ENCODE measurements at regions not wholly inside any gene's neighbourhood (a gene's known extent, or its start where the extent isn't known, plus 50 kb on each side); places are given as distances from the start of the nearest gene placed in this dataset.
"Not testable (repeated sequence)": the region's sequence is repeated elsewhere in the genome, so short reads cannot be mapped to it uniquely, and the experiment has no call there.

DNA sequence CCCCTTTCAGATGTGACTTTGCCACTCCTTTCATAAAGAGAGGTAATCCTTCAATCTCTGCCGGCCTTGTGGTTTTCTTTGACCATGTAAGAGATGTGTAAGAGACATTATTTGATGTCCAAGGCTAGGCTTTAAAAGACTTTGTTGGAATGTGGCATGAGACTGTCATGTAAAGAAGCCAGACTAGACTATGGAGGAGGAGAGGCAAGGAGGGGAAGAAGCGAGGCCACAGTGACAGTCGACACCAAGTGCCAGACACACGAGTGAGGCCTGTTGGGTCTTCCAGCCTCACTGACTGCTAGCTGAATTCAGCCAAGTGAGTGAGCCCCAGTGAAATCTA lies 1013.3 kb downstream of the MAT2B start:
- Histone ChIP-seq H3K4me1 (ENCODE audit: control insufficient read depth, insufficient read depth, low read length) (peaks cover 11% of the 10 kb centered on the region), H3K27ac (ENCODE audit: low read depth, low read length) (no peak overlapping the region), H3K9ac (ENCODE audit: low read length) (no peak overlapping the region), H3K36me3 (ENCODE audit: control insufficient read depth, insufficient read depth, low read length) (no peaks in the 10 kb centered on the region), H3K4me3 (ENCODE audit: low read depth, low read length) (no peak overlapping the region), H3K9me3 (ENCODE audit: control insufficient read depth, insufficient read depth, low read depth, low read length) (peaks cover 3% of the 10 kb centered on the region; the same call in 1 of the 2 replicates), H3K27me3 (ENCODE audit: control insufficient read depth, insufficient read depth, low read length) (no peaks in the 10 kb centered on the region)

DNA sequence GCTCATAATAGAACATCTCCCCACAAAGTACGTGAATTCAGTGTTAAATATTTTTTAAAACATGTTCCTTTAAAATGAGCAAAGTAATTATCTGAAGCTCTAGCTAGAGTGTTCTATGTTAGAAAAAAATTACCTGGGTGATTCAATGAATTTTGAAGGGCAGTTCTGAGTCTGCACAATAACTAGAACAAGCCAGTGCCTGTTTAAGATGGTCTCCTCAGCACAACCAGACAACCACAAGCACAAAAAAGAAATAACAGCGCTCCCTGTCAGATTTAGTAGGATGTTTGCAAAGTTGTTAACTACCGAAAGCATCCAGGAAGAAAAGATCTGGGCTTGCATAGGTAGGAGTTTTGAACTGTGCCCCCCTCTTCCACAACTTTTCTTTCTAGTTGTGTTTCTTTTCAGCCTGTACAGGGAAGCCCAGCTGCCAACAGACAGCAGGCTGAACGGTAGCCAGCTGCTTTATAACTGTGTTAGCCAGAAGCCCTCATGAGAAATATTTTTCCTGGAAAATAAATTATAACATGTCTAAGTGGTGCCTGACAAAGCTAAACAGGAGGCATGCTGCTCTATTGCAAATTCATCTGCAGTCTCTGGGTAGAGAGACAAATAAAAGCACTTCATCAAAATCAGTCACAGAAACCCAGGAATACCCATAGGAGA lies 1026.9 kb downstream of the MAT2B start:
- Histone ChIP-seq H3K36me3 (ENCODE audit: control insufficient read depth, insufficient read depth, low read length) (no peaks in the 10 kb centered on the region), H3K27ac (ENCODE audit: low read depth, low read length) (no peak overlapping the region), H3K4me3 (ENCODE audit: low read depth, low read length) (no peak overlapping the region), H3K27me3 (ENCODE audit: control insufficient read depth, insufficient read depth, low read length) (no peaks in the 10 kb centered on the region), H3K9me3 (ENCODE audit: control insufficient read depth, insufficient read depth, low read depth, low read length) (no peaks in the 10 kb centered on the region), H3K4me1 (ENCODE audit: control insufficient read depth, insufficient read depth, low read length) (0 out of 2 replicates have a peak, but pooled peaks cover 3% of the 10 kb centered on the region), H3K9ac (ENCODE audit: low read length) (no peak overlapping the region)

DNA sequence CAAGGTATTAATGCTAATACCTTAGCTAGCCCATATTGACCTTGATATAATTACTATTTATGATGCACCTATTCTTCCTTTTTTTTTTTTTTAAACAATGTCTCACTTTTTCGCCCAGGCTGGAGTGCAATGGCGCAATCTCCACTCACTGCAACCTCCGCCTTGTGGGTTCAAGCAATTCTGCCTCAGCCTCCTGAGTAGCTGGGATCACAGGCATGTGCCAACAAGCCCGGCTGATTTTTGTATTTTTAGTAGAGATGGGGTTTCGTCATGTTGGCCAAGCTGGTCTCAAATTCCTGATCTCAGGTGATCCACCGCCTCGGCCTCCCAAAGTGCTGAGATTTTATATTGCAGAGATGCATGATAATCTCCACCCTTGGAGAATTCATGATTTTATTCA lies 1028.0 kb downstream of the MAT2B start:
- not testable (repeated sequence) for H3K4me3 ChIP-seq (ENCODE audit: low read depth, low read length); H3K27me3 ChIP-seq (ENCODE audit: control insufficient read depth, insufficient read depth, low read length); H3K9me3 ChIP-seq (ENCODE audit: control insufficient read depth, insufficient read depth, low read depth, low read length); H3K27ac ChIP-seq (ENCODE audit: low read depth, low read length); H3K4me1 ChIP-seq (ENCODE audit: control insufficient read depth, insufficient read depth, low read length); H3K9ac ChIP-seq (ENCODE audit: low read length); H3K36me3 ChIP-seq (ENCODE audit: control insufficient read depth, insufficient read depth, low read length)

DNA sequence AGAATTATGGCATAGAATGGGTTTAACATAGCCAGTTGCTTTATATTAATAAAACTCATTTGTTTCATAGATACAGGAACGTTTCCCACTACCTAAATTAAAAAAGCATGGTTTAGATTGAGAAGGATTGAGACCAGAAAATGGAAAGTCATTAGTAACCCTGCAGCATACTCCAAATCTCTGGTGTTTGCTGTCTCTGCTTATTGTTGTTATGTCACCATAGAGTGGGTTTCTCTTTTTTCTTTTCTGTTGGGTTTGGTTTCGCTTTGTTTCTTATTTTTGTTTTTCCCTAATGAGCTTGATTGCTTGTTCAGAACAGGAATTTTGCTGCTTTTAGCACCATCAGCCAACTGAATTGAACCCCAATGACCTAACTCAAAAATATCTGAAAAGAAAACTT lies 1034.8 kb downstream of the MAT2B start:
- Histone ChIP-seq H3K27me3 (ENCODE audit: control insufficient read depth, insufficient read depth, low read length) (no peaks in the 10 kb centered on the region), H3K4me1 (ENCODE audit: control insufficient read depth, insufficient read depth, low read length) (no peaks in the 10 kb centered on the region), H3K9me3 (ENCODE audit: control insufficient read depth, insufficient read depth, low read depth, low read length) (peaks cover 2% of the 10 kb centered on the region; the same call in 1 of the 2 replicates), H3K36me3 (ENCODE audit: control insufficient read depth, insufficient read depth, low read length) (no peaks in the 10 kb centered on the region), H3K27ac (ENCODE audit: low read depth, low read length) (no peak overlapping the region), H3K4me3 (ENCODE audit: low read depth, low read length) (no peak overlapping the region), H3K9ac (ENCODE audit: low read length) (no peak overlapping the region)

DNA sequence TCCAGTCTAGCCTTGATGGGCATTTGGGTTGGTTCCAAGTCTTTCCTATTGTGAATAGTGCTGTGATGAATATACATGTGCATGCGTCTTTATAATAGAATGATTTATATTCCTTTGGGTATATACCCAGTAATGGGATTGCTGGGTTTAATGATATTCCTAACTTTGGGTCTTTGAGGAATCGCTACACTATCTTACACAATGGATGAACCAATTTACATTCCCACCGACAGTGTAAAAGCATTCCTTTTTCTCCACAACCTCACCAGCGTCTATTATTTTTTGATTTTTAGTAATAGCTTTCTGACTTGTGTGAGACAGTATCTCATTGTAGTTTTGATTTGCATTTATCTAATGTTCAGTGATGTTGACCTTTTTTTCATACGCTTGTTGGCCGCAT lies 1040.1 kb downstream of the MAT2B start:
- H3K36me3 ChIP-seq (ENCODE audit: control insufficient read depth, insufficient read depth, low read length) = no peaks in the 10 kb centered on the region
- no peaks in the 10 kb centered on the region for H3K4me1 ChIP-seq (ENCODE audit: control insufficient read depth, insufficient read depth, low read length)
- H3K9ac ChIP-seq (ENCODE audit: low read length) = no peak overlapping the region
- no peak overlapping the region for H3K4me3 ChIP-seq (ENCODE audit: low read depth, low read length)
- no peaks in the 10 kb centered on the region for H3K27me3 ChIP-seq (ENCODE audit: control insufficient read depth, insufficient read depth, low read length)
- H3K9me3 ChIP-seq (ENCODE audit: control insufficient read depth, insufficient read depth, low read depth, low read length) = peaks cover 2% of the 10 kb centered on the region; the same call in 1 of the 2 replicates
- H3K27ac ChIP-seq (ENCODE audit: low read depth, low read length) = no peak overlapping the region

DNA sequence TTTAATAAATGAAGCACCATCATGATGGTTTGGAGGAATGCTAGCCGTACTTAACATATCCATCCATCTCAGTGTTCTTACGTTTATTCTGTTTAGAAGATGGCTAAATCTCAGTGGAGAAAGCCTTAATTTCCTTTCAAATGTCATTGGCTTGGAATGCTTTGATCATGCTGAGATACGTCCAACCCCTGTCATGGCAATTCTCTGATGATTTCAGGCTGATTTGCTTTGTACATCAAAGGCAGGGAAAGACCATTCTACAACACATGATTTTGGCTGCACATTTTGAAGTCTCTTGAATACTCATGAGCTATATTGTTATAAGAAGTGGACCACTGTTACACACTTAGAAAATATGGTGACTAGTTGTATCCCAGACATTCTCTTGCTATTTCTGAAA lies 1048.4 kb downstream of the MAT2B start:
- no peak overlapping the region for H3K27ac ChIP-seq (ENCODE audit: low read depth, low read length)
- no peaks in the 10 kb centered on the region for H3K36me3 ChIP-seq (ENCODE audit: control insufficient read depth, insufficient read depth, low read length)
- H3K4me1 ChIP-seq (ENCODE audit: control insufficient read depth, insufficient read depth, low read length) = no peaks in the 10 kb centered on the region
- H3K27me3 ChIP-seq (ENCODE audit: control insufficient read depth, insufficient read depth, low read length) = no peaks in the 10 kb centered on the region
- H3K9me3 ChIP-seq (ENCODE audit: control insufficient read depth, insufficient read depth, low read depth, low read length) = 0 out of 2 replicates have a peak, but pooled peaks cover 2% of the 10 kb centered on the region
- H3K4me3 ChIP-seq (ENCODE audit: low read depth, low read length) = no peak overlapping the region
- H3K9ac ChIP-seq (ENCODE audit: low read length) = no peak overlapping the region

DNA sequence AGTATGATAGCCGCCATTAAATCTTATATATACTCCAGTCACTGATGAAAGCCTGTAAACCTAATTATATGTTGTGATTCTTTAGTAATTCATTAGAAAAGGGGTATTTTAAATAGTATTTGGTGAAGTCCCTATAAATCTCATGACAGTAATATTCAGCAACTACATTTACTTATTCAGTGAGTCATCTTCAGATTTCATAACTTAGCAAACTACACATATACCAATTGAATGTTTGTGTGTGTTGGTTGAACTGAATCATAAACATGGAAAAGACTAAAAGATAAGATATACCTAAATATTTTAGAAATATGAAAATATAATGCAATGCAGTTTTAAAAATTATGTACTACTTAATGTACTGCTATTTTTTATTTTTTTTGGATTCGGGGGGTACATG lies 1050.4 kb downstream of the MAT2B start:
- no peaks in the 10 kb centered on the region for H3K36me3 ChIP-seq (ENCODE audit: control insufficient read depth, insufficient read depth, low read length)
- H3K27ac ChIP-seq (ENCODE audit: low read depth, low read length) = no peak overlapping the region
- no peak overlapping the region for H3K4me3 ChIP-seq (ENCODE audit: low read depth, low read length)
- 0 out of 2 replicates have a peak, but pooled peaks cover 2% of the 10 kb centered on the region for H3K9me3 ChIP-seq (ENCODE audit: control insufficient read depth, insufficient read depth, low read depth, low read length)
- no peaks in the 10 kb centered on the region for H3K27me3 ChIP-seq (ENCODE audit: control insufficient read depth, insufficient read depth, low read length)
- H3K4me1 ChIP-seq (ENCODE audit: control insufficient read depth, insufficient read depth, low read length) = no peaks in the 10 kb centered on the region
- H3K9ac ChIP-seq (ENCODE audit: low read length) = no peak overlapping the region

DNA sequence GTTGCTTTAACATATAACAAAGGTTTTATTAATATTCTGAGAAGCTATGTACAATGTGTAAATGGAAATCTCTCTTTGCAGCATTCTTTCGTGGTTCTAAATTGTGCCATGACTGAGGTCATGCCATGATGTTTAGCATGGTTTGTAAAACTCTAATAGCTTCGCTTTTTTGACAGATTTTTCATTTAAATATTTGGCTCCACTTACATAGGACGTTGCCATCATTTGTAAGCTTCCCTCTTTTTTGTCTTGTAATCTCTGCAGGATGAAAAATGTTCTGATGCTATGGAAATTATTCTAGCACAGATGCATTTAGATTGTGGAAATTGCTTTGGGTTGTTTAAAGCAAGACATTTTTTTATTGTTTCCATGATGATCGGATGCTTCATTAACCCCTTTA lies 1054.8 kb downstream of the MAT2B start:
- H3K9ac ChIP-seq (ENCODE audit: low read length) = no peak overlapping the region
- H3K9me3 ChIP-seq (ENCODE audit: control insufficient read depth, insufficient read depth, low read depth, low read length) = 0 out of 2 replicates have a peak, but pooled peaks cover 2% of the 10 kb centered on the region
- H3K27me3 ChIP-seq (ENCODE audit: control insufficient read depth, insufficient read depth, low read length) = no peaks in the 10 kb centered on the region
- H3K4me1 ChIP-seq (ENCODE audit: control insufficient read depth, insufficient read depth, low read length) = no peaks in the 10 kb centered on the region
- H3K36me3 ChIP-seq (ENCODE audit: control insufficient read depth, insufficient read depth, low read length) = no peaks in the 10 kb centered on the region
- no peak overlapping the region for H3K27ac ChIP-seq (ENCODE audit: low read depth, low read length)
- no peak overlapping the region for H3K4me3 ChIP-seq (ENCODE audit: low read depth, low read length)

DNA sequence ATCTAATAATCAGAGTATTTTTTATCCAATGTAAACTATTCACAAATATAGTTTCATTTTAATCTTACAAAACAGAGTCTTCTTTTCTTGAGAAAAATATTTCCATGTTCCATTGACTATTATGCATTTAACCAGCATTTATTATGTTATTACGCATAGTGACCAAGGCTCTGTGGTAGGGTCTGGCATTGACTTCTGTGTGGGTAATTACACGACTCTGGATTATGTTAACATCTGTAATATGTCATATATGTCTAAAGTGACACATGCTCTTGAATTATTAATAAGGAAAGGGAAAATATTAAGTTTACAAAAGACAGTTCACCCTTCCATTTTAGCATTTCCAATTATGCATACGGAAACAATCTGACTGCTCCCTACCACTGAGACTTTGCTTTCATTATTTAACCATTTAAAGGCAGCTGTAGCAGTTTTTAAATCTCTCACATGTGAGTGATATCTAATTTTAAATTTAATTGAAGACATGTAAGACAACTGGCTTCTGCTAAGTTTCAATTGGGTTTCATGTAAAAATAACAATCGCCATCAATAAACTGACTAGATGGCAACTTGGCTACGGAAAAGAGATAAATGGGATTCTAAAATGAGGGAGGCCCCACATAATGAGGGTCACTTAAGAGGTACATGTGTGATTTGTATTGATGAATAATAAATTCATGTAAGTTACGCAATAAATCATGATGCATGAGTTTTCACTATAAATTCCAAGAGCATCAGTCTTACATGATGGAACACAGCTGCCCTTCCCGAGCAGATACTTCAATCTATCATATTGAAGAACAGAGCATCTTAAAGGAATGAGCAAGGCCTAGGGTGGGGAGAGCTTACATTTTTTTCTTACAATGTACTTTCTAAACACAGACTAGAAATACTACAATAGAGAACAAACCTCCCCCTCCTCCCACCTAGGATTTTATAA lies 1056.8 kb downstream of the MAT2B start:
- Histone ChIP-seq H3K4me3 (ENCODE audit: low read depth, low read length) (no peak overlapping the region), H3K27me3 (ENCODE audit: control insufficient read depth, insufficient read depth, low read length) (no peaks in the 10 kb centered on the region), H3K36me3 (ENCODE audit: control insufficient read depth, insufficient read depth, low read length) (no peaks in the 10 kb centered on the region), H3K4me1 (ENCODE audit: control insufficient read depth, insufficient read depth, low read length) (no peaks in the 10 kb centered on the region), H3K9ac (ENCODE audit: low read length) (no peak overlapping the region), H3K9me3 (ENCODE audit: control insufficient read depth, insufficient read depth, low read depth, low read length) (no peaks in the 10 kb centered on the region), H3K27ac (ENCODE audit: low read depth, low read length) (no peak overlapping the region)

DNA sequence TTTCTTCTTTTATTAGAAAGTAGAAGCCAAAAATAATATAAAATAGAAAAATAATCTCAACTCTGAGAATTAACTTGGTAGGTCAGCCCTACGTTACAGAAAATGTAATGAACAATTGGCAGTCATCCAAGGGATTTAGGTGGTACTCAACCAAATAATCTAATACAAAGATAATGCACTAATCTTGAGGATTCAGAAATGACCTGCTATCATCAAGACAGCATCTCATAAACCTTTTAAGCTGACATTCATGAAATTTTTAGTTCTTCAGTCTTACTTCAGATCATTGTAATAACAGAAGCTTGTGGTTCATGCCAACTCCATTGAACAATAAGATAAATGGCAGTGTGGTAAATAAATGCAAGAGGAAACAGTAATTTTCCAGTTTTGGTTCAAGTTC lies 1058.0 kb downstream of the MAT2B start:
- Histone ChIP-seq H3K27ac (ENCODE audit: low read depth, low read length) (no peak overlapping the region), H3K9me3 (ENCODE audit: control insufficient read depth, insufficient read depth, low read depth, low read length) (no peaks in the 10 kb centered on the region), H3K4me3 (ENCODE audit: low read depth, low read length) (no peak overlapping the region), H3K9ac (ENCODE audit: low read length) (no peak overlapping the region), H3K27me3 (ENCODE audit: control insufficient read depth, insufficient read depth, low read length) (no peaks in the 10 kb centered on the region), H3K4me1 (ENCODE audit: control insufficient read depth, insufficient read depth, low read length) (no peaks in the 10 kb centered on the region), H3K36me3 (ENCODE audit: control insufficient read depth, insufficient read depth, low read length) (no peaks in the 10 kb centered on the region)

DNA sequence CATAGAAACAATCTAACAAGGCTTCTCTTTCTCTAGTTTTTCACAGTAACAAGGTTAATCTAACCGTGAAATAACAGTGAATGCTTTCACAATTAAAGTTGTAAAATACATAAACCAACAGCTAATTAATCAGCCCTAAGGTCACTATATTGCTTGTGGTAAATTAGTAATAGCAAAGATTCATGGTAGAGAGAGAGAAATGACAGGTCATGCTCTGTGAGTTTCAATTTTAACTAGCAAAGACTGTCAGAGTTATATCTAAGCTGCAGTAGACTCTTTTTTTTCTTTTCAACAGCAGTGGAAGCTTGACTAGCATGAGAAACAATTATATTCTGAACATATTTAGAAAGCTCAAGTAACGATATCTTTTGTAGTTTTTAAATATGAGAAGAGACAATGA lies 1068.0 kb downstream of the MAT2B start:
- H3K36me3 ChIP-seq (ENCODE audit: control insufficient read depth, insufficient read depth, low read length) = no peaks in the 10 kb centered on the region
- no peaks in the 10 kb centered on the region for H3K27me3 ChIP-seq (ENCODE audit: control insufficient read depth, insufficient read depth, low read length)
- no peaks in the 10 kb centered on the region for H3K9me3 ChIP-seq (ENCODE audit: control insufficient read depth, insufficient read depth, low read depth, low read length)
- no peak overlapping the region for H3K27ac ChIP-seq (ENCODE audit: low read depth, low read length)
- no peak overlapping the region for H3K4me3 ChIP-seq (ENCODE audit: low read depth, low read length)
- H3K9ac ChIP-seq (ENCODE audit: low read length) = no peak overlapping the region
- no peaks in the 10 kb centered on the region for H3K4me1 ChIP-seq (ENCODE audit: control insufficient read depth, insufficient read depth, low read length)
